Neutrophil (primary cell): ENCODE measurements at regions not wholly inside any gene's neighbourhood (a gene's known extent, or its start where the extent isn't known, plus 50 kb on each side); places are given as distances from the start of the nearest gene placed in this dataset.

Experiments
- H3K27ac ChIP-seq: fragments of 200-600 bp; sonication (generic); 2 replicates; pipeline ENCODE4 v1.5.1; 2016; ENCODE audit warnings: mild to moderate bottlenecking, moderate library complexity
- H3K27me3 ChIP-seq: fragments of 200-600 bp; sonication (generic); 2 replicates; pipeline ENCODE4 v1.6.0; 2016; ENCODE audit warnings: mild to moderate bottlenecking
- H3K36me3 ChIP-seq: fragments of 200-600 bp; sonication (generic); 2 replicates; pipeline ENCODE4 v1.5.1; 2017
- H3K4me1 ChIP-seq, 2 experiments: fragments of 200-600 bp in 1 of 2; sonication (generic) in 1 of 2; 1 replicate in 1 of 2; 2 replicates in 1 of 2; pipeline versions ENCODE4 v1.5.1 to v1.6.1; 2013 to 2016; ENCODE audit warnings: low read depth in 1 of 2, low read length in 1 of 2, mild to moderate bottlenecking in 1 of 2, moderate library complexity in 1 of 2; ENCODE audit not compliant: control insufficient read depth in 1 of 2, insufficient read depth in 1 of 2
- H3K4me3 ChIP-seq, 2 experiments: fragments of 200-600 bp in 1 of 2; sonication (generic) in 1 of 2; 1 replicate in 1 of 2; 2 replicates in 1 of 2; pipeline ENCODE4 v1.5.1; 2013 to 2016; ENCODE audit warnings: low read depth in 1 of 2, low read length in 1 of 2, mild to moderate bottlenecking in 1 of 2, moderate library complexity in 1 of 2
- H3K9me3 ChIP-seq: fragments of 200-600 bp; sonication (generic); 2 replicates; pipeline ENCODE4 v1.5.1; 2016
- CTCF ChIP-seq: fragments of 200-600 bp; sonication (generic); IDR thresholded peaks from 2 replicates; pipeline ENCODE4 v1.5.1; 2016; ENCODE audit warnings: antibody characterized with exemption

DNA sequence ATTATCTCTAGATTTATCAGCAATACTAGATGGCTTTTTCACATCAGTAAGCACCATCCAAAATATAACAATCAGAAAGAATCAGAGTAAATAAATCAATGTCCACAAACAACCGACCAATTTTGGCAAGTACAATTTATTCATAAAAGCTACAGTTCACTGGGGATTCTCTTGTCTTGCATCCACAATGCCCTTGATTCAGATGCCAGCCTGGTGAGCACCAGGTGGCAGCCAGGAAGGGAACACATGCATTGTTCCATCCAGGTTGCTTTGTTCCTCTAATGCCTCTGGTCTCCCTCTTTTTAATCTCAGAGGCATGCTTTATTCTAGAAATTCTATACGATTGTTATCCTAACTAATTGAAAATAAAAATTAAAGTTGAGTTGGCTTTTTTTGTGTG, 242.1 kb upstream of the KIRREL3 start:
- Histone ChIP-seq H3K27ac (no peak overlapping the region), H3K4me1 (no peaks in the 10 kb centered on the region), H3K9me3 (no peaks in the 10 kb centered on the region), H3K36me3 (no peaks in the 10 kb centered on the region), H3K27me3 (no peaks in the 10 kb centered on the region), H3K4me3 (no peak overlapping the region)
- TF ChIP-seq CTCF: no peak

GRCh38 chr11:127238321-127238720, 237.8 kb upstream of the KIRREL3 start:
- no peak for TF ChIP-seq CTCF
- Histone ChIP-seq H3K27me3 (no peaks in the 10 kb centered on the region), H3K4me3 (no peak overlapping the region), H3K9me3 (no peaks in the 10 kb centered on the region), H3K27ac (no peak overlapping the region), H3K36me3 (no peaks in the 10 kb centered on the region), H3K4me1 (no peaks in the 10 kb centered on the region)

- no peaks in the 10 kb centered on the region for H3K4me1 ChIP-seq
- no peak for TF ChIP-seq CTCF
- no peaks in the 10 kb centered on the region for H3K27me3 ChIP-seq
- H3K9me3 ChIP-seq: no peaks in the 10 kb centered on the region
- H3K27ac ChIP-seq: no peak overlapping the region
- no peak overlapping the region for H3K4me3 ChIP-seq
- no peaks in the 10 kb centered on the region for H3K36me3 ChIP-seq
These were observed 236.2 kb upstream of the KIRREL3 start for GRCh38 chr11:127236776-127237175.

DNA sequence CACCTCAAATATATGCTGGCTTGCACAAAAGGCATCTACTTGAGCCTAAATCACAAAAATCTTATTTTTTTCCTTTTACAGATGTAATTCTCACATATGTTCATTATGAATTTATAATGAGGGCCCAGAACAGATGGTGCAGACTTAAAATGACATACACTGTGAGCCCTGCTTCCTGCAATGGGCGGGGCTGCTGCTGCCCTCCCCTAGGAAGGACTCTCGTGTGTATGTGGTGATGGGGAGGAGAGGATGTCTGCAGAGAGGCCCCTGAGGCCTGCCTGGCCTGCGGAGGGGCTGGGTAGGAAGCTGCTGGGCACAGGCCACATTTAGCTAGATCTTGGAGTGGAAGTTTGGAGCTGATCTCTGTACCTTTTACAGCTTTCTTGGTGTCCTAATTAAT, 233.4 kb upstream of the KIRREL3 start:
- no peak overlapping the region for H3K27ac ChIP-seq

GRCh38 chr11:127230392-127230791, 229.8 kb upstream of the KIRREL3 start:
- H3K36me3 ChIP-seq: no peaks in the 10 kb centered on the region
- no peak overlapping the region for H3K27ac ChIP-seq
- no peaks in the 10 kb centered on the region for H3K27me3 ChIP-seq
- H3K9me3 ChIP-seq: no peaks in the 10 kb centered on the region
- TF ChIP-seq CTCF: no peak
- H3K4me3 ChIP-seq: no peak overlapping the region
- no peaks in the 10 kb centered on the region for H3K4me1 ChIP-seq

More for the DNA sequence above, 233.4 kb upstream of the KIRREL3 start:
- H3K27me3 ChIP-seq: no peaks in the 10 kb centered on the region
- H3K9me3 ChIP-seq: no peaks in the 10 kb centered on the region
- H3K36me3 ChIP-seq: no peaks in the 10 kb centered on the region
- TF ChIP-seq CTCF: no peak
- H3K4me3 ChIP-seq: no peak overlapping the region
- no peaks in the 10 kb centered on the region for H3K4me1 ChIP-seq

- Histone ChIP-seq H3K4me3 (no peak overlapping the region), H3K9me3 (no peaks in the 10 kb centered on the region), H3K27ac (no peak overlapping the region), H3K4me1 (no peaks in the 10 kb centered on the region), H3K27me3 (no peaks in the 10 kb centered on the region), H3K36me3 (no peaks in the 10 kb centered on the region)
- TF ChIP-seq CTCF: no peak
These were observed 226.4 kb upstream of the KIRREL3 start for GRCh38 chr11:127226949-127227348.
